Retinal pigment epithelial cell (primary cell): ENCODE measurements at regions not wholly inside any gene's neighbourhood (a gene's known extent, or its start where the extent isn't known, plus 50 kb on each side); places are given as distances from the start of the nearest gene placed in this dataset.

Source experiments
- DNase-seq: peaks from one replicate; pipeline ENCODE4 v3.0.0-alpha.2; 2010; ENCODE audit warnings: low read depth
- H3K4me3 ChIP-seq: 2 replicates; pipeline ENCODE4 v1.5.1; 2011; ENCODE audit warnings: mild to moderate bottlenecking, low read length, control low read depth, moderate library complexity
- CTCF ChIP-seq: conservative IDR thresholded peaks from 2 replicates; pipeline ENCODE4 v1.5.1; 2011; ENCODE audit warnings: low read depth, low read length, control low read depth, inconsistent platforms

- no peak overlapping the region for H3K4me3 ChIP-seq
- TF ChIP-seq CTCF: no peak
- no peak for DNase-seq
These were observed 306.0 kb upstream of the GBE1 start for GRCh38 chr3:82067420-82067819.

- no peak for DNase-seq
- no peak for TF ChIP-seq CTCF
- H3K4me3 ChIP-seq: no peak overlapping the region
These were observed 297.4 kb upstream of the GBE1 start for GRCh38 chr3:82058809-82059208.

- no peak for DNase-seq
- no peak overlapping the region for H3K4me3 ChIP-seq
- TF ChIP-seq CTCF: no peak
These were observed 294.3 kb upstream of the GBE1 start for GRCh38 chr3:82055792-82056191.

- DNase-seq: no peak
- TF ChIP-seq CTCF: no peak
- H3K4me3 ChIP-seq: no peak overlapping the region
These were observed 293.4 kb upstream of the GBE1 start for GRCh38 chr3:82054849-82055248.

- DNase-seq: no peak
- no peak overlapping the region for H3K4me3 ChIP-seq
- TF ChIP-seq CTCF: no peak
These were observed 291.8 kb upstream of the GBE1 start for GRCh38 chr3:82053236-82053635.

GRCh38 chr3:82050382-82050781 is 288.9 kb upstream of the GBE1 start:
- no peak overlapping the region for H3K4me3 ChIP-seq
- no peak for TF ChIP-seq CTCF
- no peak for DNase-seq

- TF ChIP-seq CTCF: no peak
- no peak for DNase-seq
- no peak overlapping the region for H3K4me3 ChIP-seq
These were observed 287.3 kb upstream of the GBE1 start for GRCh38 chr3:82048711-82049110.
